ENCODE measurements at regions not wholly inside any gene's neighbourhood (a gene's known extent, or its start where the extent isn't known, plus 50 kb on each side); places are given as distances from the start of the nearest gene placed in this dataset.

- 82 to 83% methylated on average over 2 of the region's 2 CpGs for WGBS, 2 experiments
- no peaks in the 10 kb centered on the region for H3K27me3 ChIP-seq (ENCODE audit: control insufficient read depth, insufficient read depth, low read length, poor library complexity, severe bottlenecking)
- H3K4me1 ChIP-seq (ENCODE audit: control insufficient read depth, insufficient read depth, low read length): no peaks in the 10 kb centered on the region
- H3K9me3 ChIP-seq (ENCODE audit: control insufficient read depth, low read length): no peaks in the 10 kb centered on the region
- no peak overlapping the region for H3K27ac ChIP-seq (ENCODE audit: insufficient read depth, low read depth, low read length, poor library complexity, severe bottlenecking)
- no peaks in the 10 kb centered on the region for H3K36me3 ChIP-seq (ENCODE audit: control insufficient read depth, insufficient read depth, low read length)
- no peak overlapping the region for H3K4me3 ChIP-seq (ENCODE audit: insufficient read depth, low read depth, low read length)
Observed at GRCh38 chr13:34078334-34078999, 260.5 kb downstream of the RFC3 start.

- no peak overlapping the region for H3K4me3 ChIP-seq (ENCODE audit: insufficient read depth, low read depth, low read length)
- no peaks in the 10 kb centered on the region for H3K9me3 ChIP-seq (ENCODE audit: control insufficient read depth, low read length)
- H3K27ac ChIP-seq (ENCODE audit: insufficient read depth, low read depth, low read length, poor library complexity, severe bottlenecking): no peak overlapping the region
- WGBS, 2 experiments: 88 to 91% methylated on average over 1 of the region's 2 CpGs
- no peaks in the 10 kb centered on the region for H3K27me3 ChIP-seq (ENCODE audit: control insufficient read depth, insufficient read depth, low read length, poor library complexity, severe bottlenecking)
- H3K36me3 ChIP-seq (ENCODE audit: control insufficient read depth, insufficient read depth, low read length): no peaks in the 10 kb centered on the region
- H3K4me1 ChIP-seq (ENCODE audit: control insufficient read depth, insufficient read depth, low read length): no peaks in the 10 kb centered on the region
Observed at GRCh38 chr13:34085204-34085603, 267.3 kb downstream of the RFC3 start.

- Histone ChIP-seq H3K36me3 (ENCODE audit: control insufficient read depth, insufficient read depth, low read length) (no peaks in the 10 kb centered on the region), H3K27ac (ENCODE audit: insufficient read depth, low read depth, low read length, poor library complexity, severe bottlenecking) (no peak overlapping the region), H3K9me3 (ENCODE audit: control insufficient read depth, low read length) (no peaks in the 10 kb centered on the region), H3K4me3 (ENCODE audit: insufficient read depth, low read depth, low read length) (no peak overlapping the region), H3K4me1 (ENCODE audit: control insufficient read depth, insufficient read depth, low read length) (no peaks in the 10 kb centered on the region), H3K27me3 (ENCODE audit: control insufficient read depth, insufficient read depth, low read length, poor library complexity, severe bottlenecking) (no peaks in the 10 kb centered on the region)
- 87 to 96% methylated on average over 2 of the region's 2 CpGs for WGBS, 2 experiments
Observed at GRCh38 chr13:34086281-34086680, 268.3 kb downstream of the RFC3 start.

- no peak overlapping the region for H3K27ac ChIP-seq (ENCODE audit: insufficient read depth, low read depth, low read length, poor library complexity, severe bottlenecking)
- no peak overlapping the region for H3K4me3 ChIP-seq (ENCODE audit: insufficient read depth, low read depth, low read length)
Observed at GRCh38 chr13:34087791-34088190, 269.8 kb downstream of the RFC3 start.

GRCh38 chr13:34103854-34104253, 285.9 kb downstream of the RFC3 start:
- no peak overlapping the region for H3K4me3 ChIP-seq (ENCODE audit: insufficient read depth, low read depth, low read length)
- no peaks in the 10 kb centered on the region for H3K36me3 ChIP-seq (ENCODE audit: control insufficient read depth, insufficient read depth, low read length)
- H3K4me1 ChIP-seq (ENCODE audit: control insufficient read depth, insufficient read depth, low read length): no peaks in the 10 kb centered on the region
- H3K9me3 ChIP-seq (ENCODE audit: control insufficient read depth, low read length): no peaks in the 10 kb centered on the region
- 91 to 96% methylated on average over 4 of the region's 4 CpGs for WGBS, 2 experiments
- H3K27me3 ChIP-seq (ENCODE audit: control insufficient read depth, insufficient read depth, low read length, poor library complexity, severe bottlenecking): no peaks in the 10 kb centered on the region
- no peak overlapping the region for H3K27ac ChIP-seq (ENCODE audit: insufficient read depth, low read depth, low read length, poor library complexity, severe bottlenecking)

More at GRCh38 chr13:34087791-34088190, 269.8 kb downstream of the RFC3 start:
- H3K36me3 ChIP-seq (ENCODE audit: control insufficient read depth, insufficient read depth, low read length): no peaks in the 10 kb centered on the region
- no peaks in the 10 kb centered on the region for H3K27me3 ChIP-seq (ENCODE audit: control insufficient read depth, insufficient read depth, low read length, poor library complexity, severe bottlenecking)
- no peaks in the 10 kb centered on the region for H3K9me3 ChIP-seq (ENCODE audit: control insufficient read depth, low read length)
- WGBS, 2 experiments: 90 to 96% methylated on average over 4 of the region's 4 CpGs
- no peaks in the 10 kb centered on the region for H3K4me1 ChIP-seq (ENCODE audit: control insufficient read depth, insufficient read depth, low read length)

- Histone ChIP-seq H3K9me3 (ENCODE audit: control insufficient read depth, low read length) (no peaks in the 10 kb centered on the region), H3K27ac (ENCODE audit: insufficient read depth, low read depth, low read length, poor library complexity, severe bottlenecking) (no peak overlapping the region), H3K27me3 (ENCODE audit: control insufficient read depth, insufficient read depth, low read length, poor library complexity, severe bottlenecking) (no peaks in the 10 kb centered on the region), H3K4me3 (ENCODE audit: insufficient read depth, low read depth, low read length) (no peak overlapping the region), H3K36me3 (ENCODE audit: control insufficient read depth, insufficient read depth, low read length) (no peaks in the 10 kb centered on the region), H3K4me1 (ENCODE audit: control insufficient read depth, insufficient read depth, low read length) (no peaks in the 10 kb centered on the region)
- WGBS, 2 experiments: 91 to 92% methylated on average over 3 to 4 of the region's 4 CpGs
Observed at GRCh38 chr13:34104853-34105252, 286.9 kb downstream of the RFC3 start.

- no peaks in the 10 kb centered on the region for H3K4me1 ChIP-seq (ENCODE audit: control insufficient read depth, insufficient read depth, low read length)
- WGBS, 2 experiments: 91 to 96% methylated on average over 1 of the region's 1 CpG
- no peaks in the 10 kb centered on the region for H3K9me3 ChIP-seq (ENCODE audit: control insufficient read depth, low read length)
- H3K27me3 ChIP-seq (ENCODE audit: control insufficient read depth, insufficient read depth, low read length, poor library complexity, severe bottlenecking): no peaks in the 10 kb centered on the region
- H3K4me3 ChIP-seq (ENCODE audit: insufficient read depth, low read depth, low read length): no peak overlapping the region
- H3K27ac ChIP-seq (ENCODE audit: insufficient read depth, low read depth, low read length, poor library complexity, severe bottlenecking): no peak overlapping the region
- no peaks in the 10 kb centered on the region for H3K36me3 ChIP-seq (ENCODE audit: control insufficient read depth, insufficient read depth, low read length)
Observed at GRCh38 chr13:34107806-34108205, 289.9 kb downstream of the RFC3 start.

GRCh38 chr13:34108410-34108809, 290.5 kb downstream of the RFC3 start:
- Histone ChIP-seq H3K27ac (ENCODE audit: insufficient read depth, low read depth, low read length, poor library complexity, severe bottlenecking) (no peak overlapping the region), H3K4me3 (ENCODE audit: insufficient read depth, low read depth, low read length) (no peak overlapping the region), H3K27me3 (ENCODE audit: control insufficient read depth, insufficient read depth, low read length, poor library complexity, severe bottlenecking) (no peaks in the 10 kb centered on the region), H3K36me3 (ENCODE audit: control insufficient read depth, insufficient read depth, low read length) (no peaks in the 10 kb centered on the region), H3K4me1 (ENCODE audit: control insufficient read depth, insufficient read depth, low read length) (no peaks in the 10 kb centered on the region), H3K9me3 (ENCODE audit: control insufficient read depth, low read length) (no peaks in the 10 kb centered on the region)
- WGBS, 2 experiments: 92 to 100% methylated on average over 2 of the region's 2 CpGs

- Histone ChIP-seq H3K9me3 (ENCODE audit: control insufficient read depth, low read length) (no peaks in the 10 kb centered on the region), H3K27me3 (ENCODE audit: control insufficient read depth, insufficient read depth, low read length, poor library complexity, severe bottlenecking) (no peaks in the 10 kb centered on the region), H3K4me3 (ENCODE audit: insufficient read depth, low read depth, low read length) (no peak overlapping the region), H3K36me3 (ENCODE audit: control insufficient read depth, insufficient read depth, low read length) (no peaks in the 10 kb centered on the region), H3K4me1 (ENCODE audit: control insufficient read depth, insufficient read depth, low read length) (no peaks in the 10 kb centered on the region), H3K27ac (ENCODE audit: insufficient read depth, low read depth, low read length, poor library complexity, severe bottlenecking) (no peak overlapping the region)
- 85 to 92% methylated on average over 3 of the region's 3 CpGs for WGBS, 2 experiments
Observed at GRCh38 chr13:34114581-34114980, 296.6 kb downstream of the RFC3 start.

- 83 to 84% methylated on average over 3 of the region's 3 CpGs for WGBS, 2 experiments
- Histone ChIP-seq H3K36me3 (ENCODE audit: control insufficient read depth, insufficient read depth, low read length) (no peaks in the 10 kb centered on the region), H3K9me3 (ENCODE audit: control insufficient read depth, low read length) (no peaks in the 10 kb centered on the region), H3K27me3 (ENCODE audit: control insufficient read depth, insufficient read depth, low read length, poor library complexity, severe bottlenecking) (no peaks in the 10 kb centered on the region), H3K27ac (ENCODE audit: insufficient read depth, low read depth, low read length, poor library complexity, severe bottlenecking) (no peak overlapping the region), H3K4me1 (ENCODE audit: control insufficient read depth, insufficient read depth, low read length) (no peaks in the 10 kb centered on the region), H3K4me3 (ENCODE audit: insufficient read depth, low read depth, low read length) (no peak overlapping the region)
Observed at GRCh38 chr13:34116651-34117050, 298.7 kb downstream of the RFC3 start.

Data from ectodermal cell (in vitro differentiated cells).